GM19238 (cell line): ENCODE measurements at regions not wholly inside any gene's neighbourhood (a gene's known extent, or its start where the extent isn't known, plus 50 kb on each side); places are given as distances from the start of the nearest gene placed in this dataset.
"Not testable (repeated sequence)": the region's sequence is repeated elsewhere in the genome, so short reads cannot be mapped to it uniquely, and the experiment has no call there.

ENCODE experiments used
- DNase-seq: peaks from one replicate; pipeline ENCODE4 v3.0.0; 2011; ENCODE audit warnings: low spot score; ENCODE audit not compliant: insufficient read length

GRCh38 chr2:89145342-89145741 lies 453.9 kb downstream of the RPIA start:
- DNase-seq, result not testable (repeated sequence)

DNA sequence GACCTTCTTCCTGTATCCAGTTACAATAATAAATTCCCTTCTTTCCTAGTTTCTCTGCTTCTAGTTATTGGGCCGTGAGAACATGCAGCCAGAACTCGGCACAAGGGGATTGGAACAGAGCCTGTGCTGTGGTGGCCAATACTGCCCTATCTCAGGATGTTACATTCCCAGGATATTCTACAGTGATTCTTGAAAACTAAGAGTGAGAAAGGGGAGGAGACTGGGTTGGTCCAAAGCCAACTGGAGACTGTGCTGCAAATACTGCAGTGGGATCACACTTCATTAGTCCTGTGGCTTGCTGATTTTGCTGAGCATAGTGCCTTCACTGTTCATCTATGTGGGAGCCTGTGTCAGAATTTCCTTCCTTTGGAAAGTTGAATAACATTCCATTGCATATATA lies 456.8 kb downstream of the RPIA start:
- DNase-seq, result not testable (repeated sequence)

DNA sequence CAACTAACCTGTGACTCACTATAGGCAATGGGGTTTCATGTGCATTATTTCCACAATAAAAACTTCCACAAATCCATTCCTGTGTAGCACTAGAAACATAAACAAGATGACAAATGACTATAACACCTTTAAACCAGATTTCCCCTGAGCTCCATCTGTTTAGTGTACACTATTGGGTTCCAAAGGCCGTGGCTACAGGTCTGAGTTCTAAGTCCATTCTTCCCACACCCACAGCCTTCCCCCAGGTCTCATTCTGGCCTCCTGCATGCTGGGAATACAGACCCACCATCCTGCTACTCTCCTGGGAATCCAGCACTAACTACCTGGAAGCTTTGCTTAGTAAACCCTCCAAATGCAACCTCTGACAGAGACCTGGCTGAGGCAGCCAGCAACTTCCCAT lies 460.2 kb downstream of the RPIA start:
- DNase-seq, result not testable (repeated sequence)

DNA sequence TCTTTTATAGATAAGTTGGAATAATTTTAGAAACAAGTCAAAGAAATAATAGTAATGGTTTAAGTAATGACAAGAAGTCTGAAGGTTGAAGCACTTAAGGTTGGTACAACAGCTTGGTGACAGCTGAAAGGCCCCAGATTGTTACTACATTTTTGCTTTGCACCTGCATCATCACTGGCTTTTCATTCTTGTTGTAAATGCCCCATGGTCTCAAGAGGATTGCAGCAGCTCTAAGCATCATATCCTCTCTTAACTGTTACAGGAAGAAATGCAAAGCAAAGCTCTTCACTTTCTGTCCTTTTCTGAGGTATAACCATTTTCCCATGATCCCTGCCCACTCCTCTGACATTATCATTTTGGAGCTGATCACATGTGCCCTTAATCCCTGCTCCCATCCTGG lies 461.0 kb downstream of the RPIA start:
- not testable (repeated sequence) for DNase-seq

DNA sequence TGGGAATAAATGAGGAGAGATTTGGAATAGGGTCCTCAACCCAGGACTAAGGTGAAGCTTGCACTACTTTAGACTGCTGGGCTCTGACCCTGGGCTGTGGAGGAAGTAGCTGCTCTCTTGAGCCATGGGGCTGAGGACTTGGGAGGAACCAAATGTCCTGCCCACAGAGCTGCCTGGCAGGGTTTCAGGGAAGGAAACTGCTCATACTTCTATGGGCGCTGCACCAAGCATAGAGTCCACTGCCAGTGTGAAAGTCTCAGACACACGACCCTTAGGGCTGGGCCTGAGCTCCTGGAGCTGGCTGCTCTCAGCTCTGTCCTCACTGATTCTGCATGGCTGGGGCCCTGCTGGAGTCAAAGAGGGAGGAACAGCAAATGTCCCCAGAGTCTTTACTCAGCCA lies 461.7 kb downstream of the RPIA start:
- DNase-seq, result not testable (repeated sequence)

DNA sequence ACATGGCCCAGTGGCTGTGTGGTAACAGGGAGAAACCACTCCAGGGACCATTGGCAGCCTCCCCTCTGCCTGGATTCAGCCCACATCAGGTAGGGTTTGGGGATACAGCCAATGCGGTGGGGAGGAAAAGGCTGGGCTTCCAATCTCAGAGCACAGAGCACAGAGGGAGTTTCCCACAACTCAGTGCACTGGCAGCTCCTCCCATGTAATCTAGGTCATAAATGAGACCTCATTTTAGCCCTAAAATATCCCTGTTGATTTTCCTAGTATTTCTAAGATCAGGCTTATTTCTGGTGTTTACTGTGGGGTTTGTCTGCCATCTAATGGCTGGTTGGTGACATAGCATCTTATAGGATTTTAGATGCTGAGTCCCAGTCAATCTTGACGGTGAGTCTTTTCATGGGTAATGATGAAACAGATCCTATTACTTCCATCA lies 462.8 kb downstream of the RPIA start:
- DNase-seq, result not testable (repeated sequence)

- not testable (repeated sequence) for DNase-seq
Measured at GRCh38 chr2:89160306-89160705, 468.8 kb downstream of the RPIA start.

DNA sequence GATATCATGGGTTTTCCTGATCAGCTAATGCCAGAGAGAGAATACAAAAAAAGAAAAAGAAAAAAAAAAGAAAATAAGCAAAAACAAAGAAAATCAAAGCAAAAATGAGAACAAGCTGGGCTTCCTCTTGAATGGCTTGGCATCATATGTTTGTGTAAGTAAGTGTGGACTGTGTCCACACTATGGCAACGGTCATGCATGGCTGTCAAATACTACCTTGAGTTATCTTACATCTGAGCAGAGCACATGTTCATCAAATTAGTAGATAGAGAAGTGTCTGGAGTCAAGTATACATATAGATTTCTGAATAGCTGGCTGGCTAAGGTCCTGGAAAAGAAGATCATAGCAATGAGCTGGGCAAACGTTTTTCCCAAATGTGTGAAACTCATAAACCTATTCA lies 470.2 kb downstream of the RPIA start:
- DNase-seq, result not testable (repeated sequence)

GRCh38 chr2:89170506-89171173 lies 479.2 kb downstream of the RPIA start:
- DNase-seq, result not testable (repeated sequence)

GRCh38 chr2:89171174-89171519 lies 479.7 kb downstream of the RPIA start:
- not testable (repeated sequence) for DNase-seq

DNA sequence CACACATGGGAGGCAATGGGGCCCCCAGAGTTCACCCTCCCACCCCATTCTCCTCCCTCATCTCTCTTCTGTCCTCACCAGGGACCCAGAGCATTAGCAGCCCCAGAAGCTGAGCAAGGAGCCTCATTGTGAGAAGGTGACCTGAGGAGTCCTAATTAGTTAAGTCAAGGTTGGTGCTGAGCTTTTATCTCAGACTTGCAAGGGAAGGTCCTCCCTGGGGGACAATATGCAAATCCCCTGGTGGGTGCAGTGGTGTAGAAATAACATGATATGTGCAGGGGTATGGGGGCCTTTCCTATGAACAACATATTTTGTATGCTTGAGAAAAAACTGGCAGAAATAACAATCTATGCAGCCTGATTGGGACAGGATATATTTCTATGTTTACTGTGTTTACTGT lies 485.5 kb downstream of the RPIA start:
- not testable (repeated sequence) for DNase-seq

DNA sequence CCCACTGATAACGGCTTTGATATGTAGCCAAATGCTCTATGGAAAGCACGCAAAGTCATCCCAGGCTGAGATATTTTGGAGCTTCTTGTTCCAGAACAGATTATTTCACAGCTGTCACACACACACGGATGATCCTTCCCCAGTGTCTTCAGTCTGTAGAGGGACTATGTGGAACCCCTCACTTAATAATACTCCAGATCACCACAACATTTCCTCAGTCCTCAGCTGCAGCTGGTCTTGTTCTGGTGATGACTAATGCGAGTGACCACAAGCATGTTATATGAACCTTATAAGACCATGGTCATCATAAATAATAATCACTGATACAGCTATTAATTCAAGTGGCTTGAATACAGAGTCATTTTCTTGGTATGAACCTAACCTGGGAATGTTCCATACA lies 490.7 kb downstream of the RPIA start:
- DNase-seq, result not testable (repeated sequence)

- DNase-seq, result not testable (repeated sequence)
Measured at GRCh38 chr2:89184746-89185145, 493.3 kb downstream of the RPIA start.

- DNase-seq, result not testable (repeated sequence)
Measured at GRCh38 chr2:89195636-89196251, 504.3 kb downstream of the RPIA start.

DNA sequence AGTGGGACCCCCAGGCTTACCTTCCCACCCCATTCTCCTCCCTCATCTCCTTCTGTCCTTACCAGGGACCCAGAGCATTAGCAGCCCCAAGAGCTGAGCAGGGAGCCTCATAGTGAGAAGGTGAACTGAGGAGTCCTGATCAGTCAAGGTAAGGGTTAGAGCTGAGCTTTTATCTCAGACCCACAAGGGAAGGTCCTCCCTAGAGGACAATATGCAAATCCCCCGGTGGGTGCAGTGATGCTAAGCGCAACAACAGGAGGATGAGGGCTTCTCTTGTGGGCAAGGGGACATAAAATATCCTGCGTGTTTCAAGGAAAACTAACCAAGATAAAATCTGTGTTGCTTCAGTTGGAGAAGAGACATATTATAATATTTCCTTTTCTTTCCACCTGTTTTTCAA lies 505.2 kb downstream of the RPIA start:
- not testable (repeated sequence) for DNase-seq

DNA sequence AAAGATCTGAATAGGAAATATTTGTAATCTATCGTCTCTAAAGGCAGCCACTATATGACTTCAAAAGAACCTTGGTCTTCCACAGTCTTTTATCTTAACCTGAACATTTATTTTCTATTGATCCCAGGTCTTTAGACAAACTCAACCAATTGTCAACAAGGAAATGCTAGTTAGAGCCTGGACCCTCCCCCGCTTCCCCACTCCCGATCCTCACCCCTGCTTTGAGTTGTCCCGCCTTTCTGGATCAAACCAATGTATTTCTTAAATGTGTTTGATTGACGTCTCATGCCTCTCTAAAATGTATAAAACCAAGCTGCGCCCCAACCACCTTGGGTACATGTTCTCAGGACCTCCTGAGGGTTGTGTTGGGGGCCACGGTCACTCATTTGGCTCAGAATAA lies 506.6 kb downstream of the RPIA start:
- DNase-seq, result not testable (repeated sequence)

DNA sequence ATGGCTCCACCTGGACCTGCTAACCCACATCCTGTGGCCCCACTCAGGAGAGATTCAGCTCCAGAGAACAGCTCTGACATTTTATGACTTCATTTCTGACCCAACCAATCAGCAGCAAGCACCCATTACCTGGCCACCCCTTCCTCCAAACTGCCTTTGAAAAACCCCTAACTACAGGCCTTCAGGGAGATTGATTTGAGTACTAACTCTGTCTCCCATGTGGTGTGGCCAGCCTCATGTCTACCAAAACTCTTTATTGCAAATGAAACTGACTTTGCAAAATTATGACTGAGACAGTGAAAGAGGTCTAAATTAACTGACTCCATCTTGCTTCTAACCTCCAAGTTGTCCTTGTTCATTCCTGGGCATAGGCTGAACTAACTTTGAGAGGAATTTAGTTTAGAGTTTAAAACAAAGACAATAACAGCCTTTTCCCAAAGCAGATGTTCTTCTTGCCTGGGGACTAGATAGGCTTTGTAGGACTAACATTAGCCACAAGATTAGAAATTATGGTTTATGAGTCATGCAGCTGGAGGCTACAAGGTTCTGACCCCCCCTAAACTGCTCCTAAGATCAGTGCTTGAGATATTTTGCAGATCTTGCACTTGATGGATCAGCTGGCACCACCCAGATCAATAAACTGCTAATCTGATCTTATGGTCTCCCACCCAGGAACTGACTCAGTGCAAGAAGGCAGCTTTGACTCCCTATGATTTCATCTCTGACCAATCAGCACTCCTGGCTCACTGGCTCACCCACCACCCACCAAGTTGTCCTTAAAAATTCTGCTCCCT lies 508.2 kb downstream of the RPIA start:
- not testable (repeated sequence) for DNase-seq

DNA sequence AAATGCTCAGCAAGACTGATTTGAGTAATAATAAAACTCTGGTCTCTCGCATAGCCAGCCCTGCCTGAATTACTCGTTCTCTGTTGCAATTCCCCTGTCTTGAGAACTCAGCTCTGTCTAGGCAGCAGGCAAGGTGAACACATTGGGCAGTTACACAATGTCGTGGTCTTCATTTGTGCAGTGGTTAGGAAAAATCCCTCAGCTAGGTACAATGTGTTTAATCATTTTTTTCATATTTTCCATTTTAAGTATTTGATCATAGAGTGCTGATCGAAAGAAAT lies 508.7 kb downstream of the RPIA start:
- DNase-seq, result not testable (repeated sequence)

DNA sequence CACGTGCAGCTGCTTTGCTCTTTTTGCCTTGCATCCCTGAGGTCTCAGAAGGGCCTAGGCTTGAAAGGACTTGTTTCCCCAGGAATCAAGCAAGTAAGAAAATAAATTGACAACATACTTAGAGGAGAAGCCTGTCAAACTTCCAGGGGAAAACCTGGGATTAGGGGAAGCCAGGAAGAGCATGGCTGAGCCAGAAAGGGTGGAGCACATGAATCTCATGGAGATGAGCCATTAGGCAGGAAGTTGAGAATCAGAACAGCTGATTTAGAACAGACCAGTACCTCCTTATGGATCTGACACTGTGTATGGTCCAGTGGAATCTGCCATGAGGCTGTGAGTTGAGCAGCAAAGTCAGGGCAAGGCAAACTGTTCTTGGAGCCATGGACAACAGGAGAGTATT lies 511.0 kb downstream of the RPIA start:
- DNase-seq, result not testable (repeated sequence)

GRCh38 chr2:89205153-89205552 lies 513.7 kb downstream of the RPIA start:
- peak; percentile 0 for DNase-seq

- DNase-seq, result not testable (repeated sequence)
Measured at GRCh38 chr2:89208144-89208932, 516.9 kb downstream of the RPIA start.

GRCh38 chr2:89213151-89213550 lies 521.7 kb downstream of the RPIA start:
- DNase-seq, result not testable (repeated sequence)
